Cardiac fibroblast (primary cell): ENCODE measurements at regions not wholly inside any gene's neighbourhood (a gene's known extent, or its start where the extent isn't known, plus 50 kb on each side); places are given as distances from the start of the nearest gene placed in this dataset.

Experiments
- DNase-seq, 2 donors: peaks; one replicate each; pipeline versions ENCODE4 v3.0.0 to v3.0.0-alpha.2; 2010; ENCODE audit warnings: low read depth in 2 of 2
- H3K4me3 ChIP-seq, 2 donors: replicated peaks in 1 of 2; 1 replicate in 1 of 2; 2 replicates in 1 of 2; pipeline ENCODE4 v1.5.1; 2011; ENCODE audit warnings: low read depth in 2 of 2, low read length in 2 of 2, mild to moderate bottlenecking in 2 of 2, moderate library complexity in 1 of 2
- CTCF ChIP-seq: IDR thresholded peaks from one replicate; pipeline ENCODE4 v1.5.1; 2011; ENCODE audit warnings: low read depth, mild to moderate bottlenecking, low read length, inconsistent platforms

- TF ChIP-seq CTCF, result no peak
- H3K4me3 ChIP-seq, result no peak overlapping the region
- DNase-seq, result no peak
These were observed 119.2 kb upstream of the CTNNB1 start for GRCh38 chr3:41080141-41080540.

GRCh38 chr3:41088882-41089281, 110.4 kb upstream of the CTNNB1 start:
- no peak overlapping the region for H3K4me3 ChIP-seq
- no peak for TF ChIP-seq CTCF
- no peak for DNase-seq

- DNase-seq, result no peak
- no peak for TF ChIP-seq CTCF
- no peak overlapping the region for H3K4me3 ChIP-seq
These were observed 109.7 kb upstream of the CTNNB1 start for GRCh38 chr3:41089566-41089965.

- TF ChIP-seq CTCF, result no peak
- H3K4me3 ChIP-seq, result no peak overlapping the region
- DNase-seq, result no peak
These were observed 106.5 kb upstream of the CTNNB1 start for GRCh38 chr3:41092844-41093243.

GRCh38 chr3:41093476-41093875, 105.8 kb upstream of the CTNNB1 start:
- H3K4me3 ChIP-seq, result no peak overlapping the region
- DNase-seq, result no peak
- TF ChIP-seq CTCF, result no peak

GRCh38 chr3:41094351-41094750, 105.0 kb upstream of the CTNNB1 start:
- DNase-seq, result no peak
- H3K4me3 ChIP-seq, result no peak overlapping the region
- TF ChIP-seq CTCF, result no peak

- no peak overlapping the region for H3K4me3 ChIP-seq
- no peak for TF ChIP-seq CTCF
- peak; percentile 4 to 9 for DNase-seq
These were observed 103.6 kb upstream of the CTNNB1 start for GRCh38 chr3:41095702-41096101.
